H9 (cell line): ENCODE measurements at regions not wholly inside any gene's neighbourhood (a gene's known extent, or its start where the extent isn't known, plus 50 kb on each side); places are given as distances from the start of the nearest gene placed in this dataset.

Source experiments
- DNase-seq: peaks from one replicate; pipeline ENCODE4 v3.0.0-alpha.2; 2017
- H2AFZ ChIP-seq: one replicate; pipeline ENCODE4 v1.6.1; 2013; ENCODE audit warnings: mild to moderate bottlenecking, low read length, control low read depth, moderate library complexity
- H2AK5ac ChIP-seq: 2 replicates; pipeline ENCODE4 v1.6.1; 2013; ENCODE audit warnings: low read length, control low read depth, mixed read lengths; ENCODE audit not compliant: insufficient read length
- H2BK120ac ChIP-seq: one replicate; pipeline ENCODE4 v1.6.1; 2013; ENCODE audit warnings: low read depth, mild to moderate bottlenecking, low read length, control low read depth, inconsistent platforms; ENCODE audit not compliant: poor library complexity, severe bottlenecking
- H2BK12ac ChIP-seq: 2 replicates; pipeline ENCODE4 v1.6.1; 2013; ENCODE audit warnings: low read length, control low read depth, mixed read lengths, low read depth; ENCODE audit not compliant: insufficient read length
- H2BK15ac ChIP-seq: 2 replicates; pipeline ENCODE4 v1.6.1; 2013; ENCODE audit warnings: low read depth, low read length, control low read depth
- H2BK20ac ChIP-seq: one replicate; pipeline ENCODE4 v1.6.1; 2013; ENCODE audit warnings: low read depth, mild to moderate bottlenecking, low read length, control low read depth, inconsistent platforms; ENCODE audit not compliant: poor library complexity, severe bottlenecking
- H2BK5ac ChIP-seq: 2 replicates; pipeline ENCODE4 v1.6.1; 2013; ENCODE audit warnings: low read length, control low read depth, mixed read lengths; ENCODE audit not compliant: insufficient read length
- H3K14ac ChIP-seq: 2 replicates; pipeline ENCODE4 v1.6.1; 2013; ENCODE audit warnings: low read length, control low read depth; ENCODE audit not compliant: insufficient read depth
- H3K18ac ChIP-seq: 2 replicates; pipeline ENCODE4 v1.6.1; 2013; ENCODE audit warnings: low read depth, mild to moderate bottlenecking, mixed read lengths, low read length, control low read depth; ENCODE audit not compliant: insufficient read length
- H3K23ac ChIP-seq: 2 replicates; pipeline ENCODE4 v1.6.1; 2013; ENCODE audit warnings: low read length, control low read depth, mixed read lengths, low read depth; ENCODE audit not compliant: insufficient read length
- H3K23me2 ChIP-seq: 2 replicates; pipeline ENCODE4 v1.6.1; 2013; ENCODE audit warnings: low read depth, mild to moderate bottlenecking, mixed read lengths, low read length, control low read depth; ENCODE audit not compliant: insufficient read length, poor library complexity, severe bottlenecking
- H3K27ac ChIP-seq: 2 replicates; pipeline ENCODE4 v1.5.1; 2013; ENCODE audit warnings: low read length, control low read depth, mixed read lengths, low read depth; ENCODE audit not compliant: insufficient read length
- H3K27me3 ChIP-seq: 2 replicates; pipeline ENCODE4 v1.6.1; 2013; ENCODE audit warnings: low read length, control low read depth, inconsistent platforms; ENCODE audit not compliant: insufficient read depth
- H3K4ac ChIP-seq: 2 replicates; pipeline ENCODE4 v1.6.1; 2013; ENCODE audit warnings: low read depth, mild to moderate bottlenecking, control low read depth, inconsistent platforms, low read length, moderate library complexity
- H3K4me1 ChIP-seq: 2 replicates; pipeline ENCODE4 v1.6.1; 2013; ENCODE audit warnings: low read length, control low read depth, inconsistent platforms; ENCODE audit not compliant: insufficient read depth
- H3K4me2 ChIP-seq: 2 replicates; pipeline ENCODE4 v1.6.1; 2013; ENCODE audit warnings: low read length, control low read depth, mixed read lengths; ENCODE audit not compliant: insufficient read length, insufficient read depth
- H3K56ac ChIP-seq: 2 replicates; pipeline ENCODE4 v1.6.1; 2013; ENCODE audit warnings: low read depth, mild to moderate bottlenecking, mixed read lengths, low read length, control low read depth; ENCODE audit not compliant: insufficient read length
- H3K79me1 ChIP-seq: 2 replicates; pipeline ENCODE4 v1.6.1; 2013; ENCODE audit warnings: low read depth, mild to moderate bottlenecking, moderate library complexity, low read length, control low read depth, inconsistent platforms; ENCODE audit not compliant: insufficient read depth, poor library complexity, severe bottlenecking
- H3K79me2 ChIP-seq: 2 replicates; pipeline ENCODE4 v1.6.1; 2013; ENCODE audit warnings: low read length, control low read depth, inconsistent platforms; ENCODE audit not compliant: insufficient read depth
- H3K9ac ChIP-seq: 2 replicates; pipeline ENCODE4 v1.6.1; 2013; ENCODE audit warnings: low read length, control low read depth, mixed read lengths; ENCODE audit not compliant: insufficient read length; ENCODE audit errors: extremely low read depth
- H3K9me3 ChIP-seq: one replicate; pipeline ENCODE4 v1.6.1; 2013; ENCODE audit warnings: low read depth, low read length, inconsistent platforms; ENCODE audit not compliant: control insufficient read depth
- H3T11ph ChIP-seq: one replicate; pipeline ENCODE4 v1.6.1; 2013; ENCODE audit warnings: mild to moderate bottlenecking, low read length, control low read depth, inconsistent platforms
- H4K20me1 ChIP-seq: one replicate; pipeline ENCODE4 v1.6.1; 2013; ENCODE audit not compliant: control insufficient read depth, insufficient read length, insufficient read depth
- H4K5ac ChIP-seq: 2 replicates; pipeline ENCODE4 v1.6.1; 2013; ENCODE audit warnings: low read depth, mild to moderate bottlenecking, mixed read lengths, low read length, control low read depth; ENCODE audit not compliant: insufficient read length
- H4K8ac ChIP-seq: replicated peaks from 2 replicates; pipeline ENCODE4 v1.6.1; 2013; ENCODE audit warnings: low read length, control low read depth, mixed read lengths, low read depth; ENCODE audit not compliant: insufficient read length
- H4K91ac ChIP-seq: 2 replicates; pipeline ENCODE4 v1.6.1; 2013; ENCODE audit warnings: low read depth, mild to moderate bottlenecking, moderate library complexity, mixed read lengths, low read length, control low read depth; ENCODE audit not compliant: insufficient read length
- H3K27ac Mint-ChIP-seq, 3 experiments: 2 replicates in 2 of 3; 3 replicates in 1 of 3; pipeline ENCODE4 v1.8.0; 2020 to 2021; ENCODE audit warnings: mixed read lengths in 3 of 3, mild to moderate bottlenecking in 1 of 3, moderate library complexity in 1 of 3
- H3K27me3 Mint-ChIP-seq: 2 replicates; pipeline ENCODE4 v1.8.0; 2021; ENCODE audit warnings: low read depth, mild to moderate bottlenecking, moderate library complexity, mixed read lengths
- H3K36me3 Mint-ChIP-seq, 3 experiments: 2 replicates in 2 of 3; 3 replicates in 1 of 3; pipeline ENCODE4 v1.8.0; 2020 to 2021; ENCODE audit warnings: low read depth in 3 of 3, mixed read lengths in 3 of 3; ENCODE audit not compliant: insufficient read depth in 1 of 3
- H3K4me1 Mint-ChIP-seq, 2 experiments: 2 replicates each; pipeline ENCODE4 v1.8.0; 2020; ENCODE audit warnings: mixed read lengths in 2 of 2
- H3K4me3 Mint-ChIP-seq, 2 experiments: 2 replicates in 1 of 2; 3 replicates in 1 of 2; pipeline ENCODE4 v1.8.0; 2020 to 2021; ENCODE audit warnings: mild to moderate bottlenecking in 2 of 2, mixed read lengths in 2 of 2, moderate library complexity in 1 of 2
- H3K9me3 Mint-ChIP-seq, 2 experiments: 2 replicates in 1 of 2; 3 replicates in 1 of 2; pipeline ENCODE4 v1.8.0; 2020; ENCODE audit warnings: mild to moderate bottlenecking in 2 of 2, mixed read lengths in 2 of 2, moderate library complexity in 1 of 2
- WGBS: extraction: QIAGEN DNeasy Blood & Tissue Kit; methylation state at CpG from one replicate; pipeline ENCODE4 v1.1.7; 2013; ENCODE audit warnings: missing lambda C conversion rate, low lambda C conversion rate, mixed read lengths; ENCODE audit not compliant: insufficient read length; ENCODE audit errors: extremely low coverage; 5-methylcytosine and 5-hydroxymethylcytosine counted together
- TF ChIP-seq, protein P1 (sequence below): fragments of 200-600 bp; sonication (generic); conservative IDR thresholded peaks from 3 replicates; pipeline ENCODE4 v1.8.0; 2021; ENCODE audit warnings: antibody characterized with exemption, mild to moderate bottlenecking

GRCh38 chr7:17489961-17490360 is 191.5 kb downstream of the AHR start:
- Histone ChIP-seq H3K4ac (no peak overlapping the region), H2BK120ac (no peak overlapping the region), H4K5ac (no peak overlapping the region), H2BK20ac (no peak overlapping the region), H2AFZ (no peak overlapping the region), H3K23me2 (no peaks in the 10 kb centered on the region), H3T11ph (no peak overlapping the region), H3K4me2 (no peak overlapping the region), H3K27ac (no peak overlapping the region), H3K27me3 (no peaks in the 10 kb centered on the region), H3K14ac (no peak overlapping the region), H2AK5ac (no peak overlapping the region), H2BK5ac (no peak overlapping the region), H3K79me2 (no peaks in the 10 kb centered on the region; the same call in 1 of the 2 replicates), H3K79me1 (no peaks in the 10 kb centered on the region), H2BK15ac (no peak overlapping the region), H2BK12ac (no peak overlapping the region), H3K18ac (no peak overlapping the region), H3K9me3 (no peaks in the 10 kb centered on the region), H4K20me1 (no peaks in the 10 kb centered on the region), H3K56ac (no peak overlapping the region), H3K9ac (no peak overlapping the region), H3K4me1 (no peaks in the 10 kb centered on the region), H4K91ac (no peak overlapping the region), H4K8ac (no peak overlapping the region), H3K23ac (no peak overlapping the region)
- no peak overlapping the region for H3K4me3 Mint-ChIP-seq
- no peak overlapping the region for H3K27ac Mint-ChIP-seq
- H3K9me3 Mint-ChIP-seq, result no peaks in the 10 kb centered on the region
- DNase-seq, result no peak
- H3K27me3 Mint-ChIP-seq, result no peaks in the 10 kb centered on the region
- TF ChIP-seq, protein P1, sequence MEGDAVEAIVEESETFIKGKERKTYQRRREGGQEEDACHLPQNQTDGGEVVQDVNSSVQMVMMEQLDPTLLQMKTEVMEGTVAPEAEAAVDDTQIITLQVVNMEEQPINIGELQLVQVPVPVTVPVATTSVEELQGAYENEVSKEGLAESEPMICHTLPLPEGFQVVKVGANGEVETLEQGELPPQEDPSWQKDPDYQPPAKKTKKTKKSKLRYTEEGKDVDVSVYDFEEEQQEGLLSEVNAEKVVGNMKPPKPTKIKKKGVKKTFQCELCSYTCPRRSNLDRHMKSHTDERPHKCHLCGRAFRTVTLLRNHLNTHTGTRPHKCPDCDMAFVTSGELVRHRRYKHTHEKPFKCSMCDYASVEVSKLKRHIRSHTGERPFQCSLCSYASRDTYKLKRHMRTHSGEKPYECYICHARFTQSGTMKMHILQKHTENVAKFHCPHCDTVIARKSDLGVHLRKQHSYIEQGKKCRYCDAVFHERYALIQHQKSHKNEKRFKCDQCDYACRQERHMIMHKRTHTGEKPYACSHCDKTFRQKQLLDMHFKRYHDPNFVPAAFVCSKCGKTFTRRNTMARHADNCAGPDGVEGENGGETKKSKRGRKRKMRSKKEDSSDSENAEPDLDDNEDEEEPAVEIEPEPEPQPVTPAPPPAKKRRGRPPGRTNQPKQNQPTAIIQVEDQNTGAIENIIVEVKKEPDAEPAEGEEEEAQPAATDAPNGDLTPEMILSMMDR, result no peak
- H3K36me3 Mint-ChIP-seq, result peaks cover 0 to 5% (median 0%) of the 10 kb centered on the region in 3 experiments; a peak in 1 of 7 replicates
- peaks cover 20 to 23% of the 10 kb centered on the region in 2 experiments for H3K4me1 Mint-ChIP-seq
- no CpG with 5 or more reads among the region's 4 CpGs for WGBS
